ENCODE measurements at regions not wholly inside any gene's neighbourhood (a gene's known extent, or its start where the extent isn't known, plus 50 kb on each side); places are given as distances from the start of the nearest gene placed in this dataset.

- intact Hi-C loops (cut with DNase I, micrococcal nuclease), result no loop called here
- ATAC-seq (ENCODE audit: poor library complexity) (no peak), DNase-seq (no peak)
- Mint-ChIP-seq H3K9me3 (no peaks in the 10 kb centered on the region), H3K27me3 (peaks cover 40% of the 10 kb centered on the region), H3K4me1 (ENCODE audit: low read depth) (no peaks in the 10 kb centered on the region), H3K4me3 (no peak overlapping the region), H3K36me3 (ENCODE audit: low read depth) (no peaks in the 10 kb centered on the region), H3K27ac (no peak overlapping the region)
- peaks cover 10 to 14% of the 10 kb centered on the region in 2 experiments for H3K27me3 ChIP-seq (ENCODE audit: control insufficient read depth in 1 of 2, insufficient read depth in 2 of 2, low read length in 2 of 2)
- no peaks in the 10 kb centered on the region for H3K36me3 ChIP-seq (ENCODE audit: insufficient read depth, low read length)
- TF ChIP-seq CTCF (IDR thresholded peaks at IDR 0.05), result no peak
- POLR2A ChIA-PET, result no interaction called here
- no peaks in the 10 kb centered on the region for H3K9me3 ChIP-seq (ENCODE audit: control insufficient read depth in 1 of 2, insufficient read depth in 1 of 2, low read length in 2 of 2)
- no peak overlapping the region for H3K4me3 ChIP-seq (ENCODE audit: low read length)
- CTCF ChIA-PET, result no interaction called here
- H3K27ac ChIP-seq (ENCODE audit: low read depth in 1 of 2, low read length in 2 of 2), result no peak overlapping the region
- H3K4me1 ChIP-seq (ENCODE audit: insufficient read depth, low read length), result no peaks in the 10 kb centered on the region
Measured at GRCh38 chr2:20148426-20148922, 76.5 kb downstream of the SDC1 start.

DNA sequence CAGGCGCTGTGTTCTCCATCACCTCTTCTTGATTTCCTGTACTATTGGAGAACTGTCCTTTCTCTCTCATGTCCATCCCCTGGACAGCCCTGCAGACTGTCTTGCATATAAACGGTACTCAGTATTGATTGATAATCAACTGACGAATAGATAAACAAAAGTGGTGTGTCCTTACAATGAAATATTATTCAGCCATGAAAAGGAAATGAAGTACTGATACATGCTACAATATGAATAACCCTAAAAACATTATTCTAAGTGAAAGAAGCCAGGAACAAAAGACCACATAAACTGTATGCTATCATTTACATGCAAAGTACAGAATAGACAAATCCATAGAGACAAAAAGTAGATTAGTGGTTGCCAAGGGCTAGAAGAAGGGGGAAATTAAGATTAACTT is 77.6 kb downstream of the SDC1 start:
- Histone ChIP-seq H3K4me1 (ENCODE audit: insufficient read depth, low read length) (no peaks in the 10 kb centered on the region), H3K27ac (ENCODE audit: low read depth in 1 of 2, low read length in 2 of 2) (no peak overlapping the region), H3K4me3 (ENCODE audit: low read length) (no peak overlapping the region), H3K9me3 (ENCODE audit: control insufficient read depth in 1 of 2, insufficient read depth in 1 of 2, low read length in 2 of 2) (no peaks in the 10 kb centered on the region), H3K27me3 (ENCODE audit: control insufficient read depth in 1 of 2, insufficient read depth in 2 of 2, low read length in 2 of 2) (peaks cover 10 to 14% of the 10 kb centered on the region in 2 experiments), H3K36me3 (ENCODE audit: insufficient read depth, low read length) (no peaks in the 10 kb centered on the region)
- TF ChIP-seq CTCF (IDR thresholded peaks at IDR 0.05), result no peak
- H3K27me3 Mint-ChIP-seq, result peaks cover 44% of the 10 kb centered on the region
- H3K27ac Mint-ChIP-seq, result no peak overlapping the region
- POLR2A ChIA-PET, result no interaction called here
- CTCF ChIA-PET, result no interaction called here
- no peaks in the 10 kb centered on the region for H3K36me3 Mint-ChIP-seq (ENCODE audit: low read depth)
- no peaks in the 10 kb centered on the region for H3K4me1 Mint-ChIP-seq (ENCODE audit: low read depth)
- H3K9me3 Mint-ChIP-seq, result no peaks in the 10 kb centered on the region
- no peak overlapping the region for H3K4me3 Mint-ChIP-seq
- no peak for DNase-seq
- intact Hi-C loops (cut with DNase I, micrococcal nuclease), result no loop called here
- no peak for ATAC-seq (ENCODE audit: poor library complexity)

DNA sequence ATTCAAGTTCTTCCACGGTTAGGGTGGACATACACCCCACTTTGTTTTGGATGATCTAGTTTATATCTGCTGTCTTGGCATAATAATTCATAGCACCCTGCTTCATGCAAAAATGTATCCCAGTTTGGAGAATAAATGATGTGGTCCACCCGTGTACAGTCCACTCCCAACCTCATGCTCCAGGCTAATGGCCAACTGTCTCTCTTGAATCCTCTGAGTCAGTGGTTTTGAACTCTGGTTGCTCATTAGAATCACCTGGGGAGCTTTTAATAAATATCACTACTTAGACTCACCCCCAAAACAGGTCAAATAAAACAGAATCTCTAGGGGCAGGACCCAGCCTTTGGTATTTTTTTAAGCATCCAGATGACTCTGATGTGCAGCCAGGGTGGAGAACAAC is 78.5 kb downstream of the SDC1 start:
- Mint-ChIP-seq H3K4me1 (ENCODE audit: low read depth) (no peaks in the 10 kb centered on the region), H3K9me3 (no peaks in the 10 kb centered on the region), H3K4me3 (no peak overlapping the region), H3K36me3 (ENCODE audit: low read depth) (no peaks in the 10 kb centered on the region), H3K27me3 (peaks cover 44% of the 10 kb centered on the region), H3K27ac (no peak overlapping the region)
- no peaks in the 10 kb centered on the region for H3K4me1 ChIP-seq (ENCODE audit: insufficient read depth, low read length)
- ATAC-seq (ENCODE audit: poor library complexity) (no peak), DNase-seq (no peak)
- H3K36me3 ChIP-seq (ENCODE audit: insufficient read depth, low read length), result no peaks in the 10 kb centered on the region
- no peak overlapping the region for H3K27ac ChIP-seq (ENCODE audit: low read depth in 1 of 2, low read length in 2 of 2)
- intact Hi-C loops (cut with DNase I, micrococcal nuclease), result no loop called here
- no peaks in the 10 kb centered on the region for H3K9me3 ChIP-seq (ENCODE audit: control insufficient read depth in 1 of 2, insufficient read depth in 1 of 2, low read length in 2 of 2)
- POLR2A ChIA-PET, result no interaction called here
- no peak for TF ChIP-seq CTCF (IDR thresholded peaks at IDR 0.05)
- CTCF ChIA-PET, result no interaction called here
- H3K27me3 ChIP-seq (ENCODE audit: control insufficient read depth in 1 of 2, insufficient read depth in 2 of 2, low read length in 2 of 2), result peaks cover 10 to 14% of the 10 kb centered on the region in 2 experiments
- no peak overlapping the region for H3K4me3 ChIP-seq (ENCODE audit: low read length)

Measured in CD4-positive, alpha-beta T cell (primary cell).